ENCODE measurements at regions not wholly inside any gene's neighbourhood (a gene's known extent, or its start where the extent isn't known, plus 50 kb on each side); places are given as distances from the start of the nearest gene placed in this dataset.
"Not testable (repeated sequence)": the region's sequence is repeated elsewhere in the genome, so short reads cannot be mapped to it uniquely, and the experiment has no call there.

GRCh38 chr2:131832209-131832780 lies 304.6 kb downstream of the CCDC74A start:
- TF ChIP-seq ZNF274 (IDR thresholded peaks at IDR 0.05; ENCODE audit: low read depth, low read length); YY1 (IDR thresholded peaks at IDR 0.05; ENCODE audit: insufficient read depth, insufficient read length); SUZ12 (IDR thresholded peaks at IDR 0.05; ENCODE audit: extremely low read depth, insufficient read depth, insufficient read length): not testable (repeated sequence)

All from NT2/D1 (cell line).